Lung (tissue), 11 donors: ENCODE measurements at regions not wholly inside any gene's neighbourhood (a gene's known extent, or its start where the extent isn't known, plus 50 kb on each side); places are given as distances from the start of the nearest gene placed in this dataset.

Experiments used
- ATAC-seq: fragments of 200-7000 bp; cut with Tn5 transposase; one replicate; pipeline ENCODE4 v1.9.1; 2020; ENCODE audit warnings: moderate number of reproducible peaks; ENCODE audit not compliant: insufficient read depth, low FRiP score
- DNase-seq, 3 donors: peaks; one replicate each; pipeline ENCODE4 v3.0.0-alpha.2; 2013 to 2017
- H3K27ac ChIP-seq, 2 donors: one replicate each; pipeline ENCODE4 v1.5.1; 2013; ENCODE audit warnings: mild to moderate bottlenecking in 2 of 2, moderate library complexity in 2 of 2, control low read depth in 1 of 2, inconsistent platforms in 1 of 2, low read depth in 1 of 2, low read length in 1 of 2
- H3K27me3 ChIP-seq, 3 donors: one replicate each; pipeline ENCODE4 v1.5.1; 2013; ENCODE audit warnings: low read length in 2 of 3; ENCODE audit not compliant: control insufficient read depth in 3 of 3, insufficient read depth in 3 of 3
- H3K36me3 ChIP-seq, 4 donors: one replicate each; pipeline ENCODE4 v1.5.1; 2013; ENCODE audit warnings: low read length in 4 of 4, mild to moderate bottlenecking in 1 of 4, moderate library complexity in 1 of 4; ENCODE audit not compliant: control insufficient read depth in 4 of 4, insufficient read depth in 4 of 4
- H3K4me1 ChIP-seq, 5 donors: one replicate each; pipeline ENCODE4 v1.5.1; 2013; ENCODE audit warnings: low read length in 5 of 5, mild to moderate bottlenecking in 2 of 5, moderate library complexity in 1 of 5; ENCODE audit not compliant: control insufficient read depth in 5 of 5, insufficient read depth in 5 of 5
- H3K4me3 ChIP-seq: one replicate; pipeline ENCODE4 v1.5.1; 2013; ENCODE audit warnings: mild to moderate bottlenecking, control low read depth, moderate library complexity
- H3K9ac ChIP-seq, 2 donors: one replicate each; pipeline ENCODE4 v1.5.1; 2013; ENCODE audit warnings: low read length in 2 of 2, control low read depth in 1 of 2; ENCODE audit not compliant: insufficient read depth in 1 of 2
- H3K9me3 ChIP-seq, 4 donors: one replicate each; pipeline ENCODE4 v1.5.1; 2013; ENCODE audit warnings: low read length in 3 of 4, mild to moderate bottlenecking in 1 of 4, moderate library complexity in 1 of 4; ENCODE audit not compliant: control insufficient read depth in 4 of 4, insufficient read depth in 3 of 4
- CTCF ChIP-seq: IDR thresholded peaks from 2 replicates; pipeline ENCODE4 v1.5.1; 2012; ENCODE audit warnings: mild to moderate bottlenecking; ENCODE audit errors: control extremely low read depth, extremely low read depth
- WGBS, 2 donors: extraction: QIAGEN DNeasy Blood & Tissue Kit; methylation state at CpG; one replicate each; pipeline ENCODE4 v1.1.7; 2013; 5-methylcytosine and 5-hydroxymethylcytosine counted together
- donor health status: control.
- donor health status: control.
- donor health status: Bipolar disorder and iron deficiency.
- donor health status: healthy.
- donor health status: DM: yes; HTN: yes; CAD: no.

- H3K9me3 ChIP-seq: peaks cover 0 to 2% (median under 1%) of the 10 kb centered on the region in 4 donors
- no peaks in the 10 kb centered on the region for H3K36me3 ChIP-seq
- no peak overlapping the region for H3K27ac ChIP-seq
- no peaks in the 10 kb centered on the region for H3K27me3 ChIP-seq
- no peak for TF ChIP-seq CTCF
- H3K4me1 ChIP-seq: peaks cover 0 to 7% (median 0%) of the 10 kb centered on the region in 5 donors
- no peak overlapping the region for H3K9ac ChIP-seq
- ATAC-seq (no peak), DNase-seq (peak in 1 of 3 donors; percentile 26)
- no peak overlapping the region for H3K4me3 ChIP-seq
- WGBS, 2 donors: 63 to 80% methylated on average over 5 of the region's 5 CpGs
Observed at GRCh38 chr5:66515209-66515608, 81.0 kb upstream of the MAST4 start.

GRCh38 chr5:66516550-66516949 lies 79.6 kb upstream of the MAST4 start:
- H3K4me1 ChIP-seq: peaks cover 0 to 7% (median 0%) of the 10 kb centered on the region in 5 donors
- TF ChIP-seq CTCF: no peak
- no peak for DNase-seq
- no peak overlapping the region for H3K9ac ChIP-seq
- ATAC-seq: no peak
- no peak overlapping the region for H3K27ac ChIP-seq
- WGBS, 2 donors: 84 to 95% methylated on average over 1 of the region's 1 CpG
- H3K9me3 ChIP-seq: peaks cover 0 to 2% (median 1%) of the 10 kb centered on the region in 4 donors
- no peak overlapping the region for H3K4me3 ChIP-seq
- H3K27me3 ChIP-seq: no peaks in the 10 kb centered on the region
- H3K36me3 ChIP-seq: no peaks in the 10 kb centered on the region

- H3K36me3 ChIP-seq: no peaks in the 10 kb centered on the region
- H3K9ac ChIP-seq: no peak overlapping the region
- H3K27me3 ChIP-seq: no peaks in the 10 kb centered on the region
- H3K9me3 ChIP-seq: peaks cover 0 to 2% (median 1%) of the 10 kb centered on the region in 4 donors
- H3K4me3 ChIP-seq: no peak overlapping the region
- DNase-seq (no peak), ATAC-seq (no peak)
- H3K4me1 ChIP-seq: peaks cover 0 to 7% (median 0%) of the 10 kb centered on the region in 5 donors
- H3K27ac ChIP-seq: no peak overlapping the region
- WGBS, 2 donors: 66 to 75% methylated on average over 2 of the region's 2 CpGs
- TF ChIP-seq CTCF: no peak
Observed at GRCh38 chr5:66517351-66517750, 78.8 kb upstream of the MAST4 start.

GRCh38 chr5:66518052-66518451 lies 78.1 kb upstream of the MAST4 start:
- DNase-seq: no peak
- 82 to 92% methylated on average over 3 of the region's 3 CpGs for WGBS, 2 donors
- peak; percentile 37 for ATAC-seq
- no peak overlapping the region for H3K9ac ChIP-seq
- H3K9me3 ChIP-seq: peaks cover 0 to 2% (median 1%) of the 10 kb centered on the region in 4 donors
- no peak for TF ChIP-seq CTCF
- H3K4me1 ChIP-seq: peaks cover 0 to 7% (median 0%) of the 10 kb centered on the region in 5 donors
- no peak overlapping the region for H3K4me3 ChIP-seq
- no peaks in the 10 kb centered on the region for H3K27me3 ChIP-seq
- no peak overlapping the region for H3K27ac ChIP-seq
- no peaks in the 10 kb centered on the region for H3K36me3 ChIP-seq
